MM.1S (cell line): ENCODE measurements at regions not wholly inside any gene's neighbourhood (a gene's known extent, or its start where the extent isn't known, plus 50 kb on each side); places are given as distances from the start of the nearest gene placed in this dataset.

Experiments used
- EZH2 ChIP-seq: fragments of 300-600 bp; sonication (generic); optimal IDR thresholded peaks from 2 replicates; pipeline ENCODE3; 2017; ENCODE audit warnings: low read depth, mild to moderate bottlenecking, antibody characterized with exemption, low read length, mixed read lengths
- EZH2phosphoT487 ChIP-seq: fragments of 300-600 bp; sonication (generic); IDR thresholded peaks from 2 replicates; pipeline ENCODE4 v1.6.1; 2018; ENCODE audit warnings: antibody characterized with exemption, low read length
- TF ChIP-seq, protein P1 (sequence below): fragments of 300-600 bp; sonication (generic); IDR thresholded peaks from 2 replicates; pipeline ENCODE4 v1.5.1; 2016; ENCODE audit warnings: antibody characterized with exemption, low read length, mixed read lengths

DNA sequence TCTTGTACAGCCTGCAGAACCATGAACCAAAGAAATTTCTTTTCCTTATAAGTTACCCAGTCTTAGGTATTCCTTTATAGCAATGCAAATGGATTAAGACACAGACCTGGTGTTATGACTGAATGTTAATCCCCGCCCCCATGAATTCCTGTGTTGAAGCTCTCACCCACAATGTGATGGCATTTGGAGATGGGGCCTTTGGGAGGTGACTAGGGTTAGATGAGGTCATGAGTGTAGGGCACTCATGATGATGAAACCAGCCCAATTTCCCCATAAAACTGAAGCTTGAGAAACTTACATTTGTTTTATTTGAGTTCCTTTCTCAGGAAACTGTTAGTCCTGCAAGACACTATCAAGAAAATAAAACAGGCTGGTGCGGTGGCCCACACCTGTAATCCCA lies 115.8 kb upstream of the THY1 start:
- TF ChIP-seq, protein P1, sequence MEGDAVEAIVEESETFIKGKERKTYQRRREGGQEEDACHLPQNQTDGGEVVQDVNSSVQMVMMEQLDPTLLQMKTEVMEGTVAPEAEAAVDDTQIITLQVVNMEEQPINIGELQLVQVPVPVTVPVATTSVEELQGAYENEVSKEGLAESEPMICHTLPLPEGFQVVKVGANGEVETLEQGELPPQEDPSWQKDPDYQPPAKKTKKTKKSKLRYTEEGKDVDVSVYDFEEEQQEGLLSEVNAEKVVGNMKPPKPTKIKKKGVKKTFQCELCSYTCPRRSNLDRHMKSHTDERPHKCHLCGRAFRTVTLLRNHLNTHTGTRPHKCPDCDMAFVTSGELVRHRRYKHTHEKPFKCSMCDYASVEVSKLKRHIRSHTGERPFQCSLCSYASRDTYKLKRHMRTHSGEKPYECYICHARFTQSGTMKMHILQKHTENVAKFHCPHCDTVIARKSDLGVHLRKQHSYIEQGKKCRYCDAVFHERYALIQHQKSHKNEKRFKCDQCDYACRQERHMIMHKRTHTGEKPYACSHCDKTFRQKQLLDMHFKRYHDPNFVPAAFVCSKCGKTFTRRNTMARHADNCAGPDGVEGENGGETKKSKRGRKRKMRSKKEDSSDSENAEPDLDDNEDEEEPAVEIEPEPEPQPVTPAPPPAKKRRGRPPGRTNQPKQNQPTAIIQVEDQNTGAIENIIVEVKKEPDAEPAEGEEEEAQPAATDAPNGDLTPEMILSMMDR: no peak
- TF ChIP-seq EZH2 (no peak), EZH2phosphoT487 (no peak)
